ENCODE measurements at regions not wholly inside any gene's neighbourhood (a gene's known extent, or its start where the extent isn't known, plus 50 kb on each side); places are given as distances from the start of the nearest gene placed in this dataset.

- TF ChIP-seq CTCF (IDR thresholded peaks at IDR 0.05; ENCODE audit: low read depth, low read length), result no peak
- TF ChIP-seq EZH2phosphoT487 (IDR thresholded peaks at IDR 0.05; ENCODE audit: low read depth), result no peak
These were observed 70.5 kb downstream of the ZFP36L2 start for GRCh38 chr2:43155851-43156411.
